GM19395 (cell line): ENCODE measurements at regions not wholly inside any gene's neighbourhood (a gene's known extent, or its start where the extent isn't known, plus 50 kb on each side); places are given as distances from the start of the nearest gene placed in this dataset.
"Not testable (repeated sequence)": the region's sequence is repeated elsewhere in the genome, so short reads cannot be mapped to it uniquely, and the experiment has no call there.

ENCODE experiments used
- ATAC-seq: cut with Tn5 transposase; IDR thresholded peaks from one replicate; pipeline ENCODE4 v1.9.1; 2021; ENCODE audit warnings: mild to moderate bottlenecking, moderate library complexity; ENCODE audit not compliant: unreplicated experiment

GRCh38 chr14:53858345-53858684, 98.3 kb downstream of the BMP4 start:
- ATAC-seq: no peak

GRCh38 chr14:53857625-53858344, 98.8 kb downstream of the BMP4 start:
- ATAC-seq: no peak

DNA sequence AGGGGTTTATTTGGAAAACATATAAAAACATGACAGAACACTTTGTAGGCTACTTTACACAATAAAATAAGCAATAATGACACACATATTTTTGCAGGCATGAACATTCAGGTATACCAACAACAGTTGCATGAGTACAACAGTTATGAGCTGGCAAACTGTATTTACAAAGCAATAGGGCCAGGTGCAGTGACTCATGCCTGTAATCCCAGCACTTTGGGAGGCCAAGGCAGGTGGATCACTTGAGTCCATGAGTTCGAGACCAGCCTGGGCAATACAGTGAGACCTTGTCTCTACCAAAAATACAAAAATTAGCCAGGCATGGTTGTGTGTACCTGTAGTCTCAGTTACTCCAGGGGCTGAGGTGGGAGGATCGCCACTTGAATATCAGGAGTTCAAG, 101.1 kb downstream of the BMP4 start:
- ATAC-seq: no peak

DNA sequence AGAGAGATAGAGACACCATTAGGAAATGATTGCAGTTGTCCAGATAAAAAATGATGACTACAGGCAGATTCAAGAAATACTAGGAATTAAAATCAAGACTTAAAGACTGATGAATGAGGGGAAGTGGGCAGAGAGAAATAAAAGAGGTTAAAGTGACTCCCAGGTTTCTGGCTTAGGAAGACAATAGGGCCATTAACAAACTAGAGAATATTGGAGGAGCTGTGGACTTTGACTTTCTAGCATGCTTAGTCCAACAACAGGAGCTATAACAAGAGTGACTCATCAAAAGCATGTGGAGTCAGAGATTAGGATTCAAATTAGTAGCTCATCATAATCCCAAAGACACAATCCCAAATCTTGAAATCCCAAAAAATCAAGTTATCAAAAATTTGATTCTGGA, 101.5 kb downstream of the BMP4 start:
- no peak for ATAC-seq

GRCh38 chr14:53851394-53852090, 105.1 kb downstream of the BMP4 start:
- no peak for ATAC-seq

DNA sequence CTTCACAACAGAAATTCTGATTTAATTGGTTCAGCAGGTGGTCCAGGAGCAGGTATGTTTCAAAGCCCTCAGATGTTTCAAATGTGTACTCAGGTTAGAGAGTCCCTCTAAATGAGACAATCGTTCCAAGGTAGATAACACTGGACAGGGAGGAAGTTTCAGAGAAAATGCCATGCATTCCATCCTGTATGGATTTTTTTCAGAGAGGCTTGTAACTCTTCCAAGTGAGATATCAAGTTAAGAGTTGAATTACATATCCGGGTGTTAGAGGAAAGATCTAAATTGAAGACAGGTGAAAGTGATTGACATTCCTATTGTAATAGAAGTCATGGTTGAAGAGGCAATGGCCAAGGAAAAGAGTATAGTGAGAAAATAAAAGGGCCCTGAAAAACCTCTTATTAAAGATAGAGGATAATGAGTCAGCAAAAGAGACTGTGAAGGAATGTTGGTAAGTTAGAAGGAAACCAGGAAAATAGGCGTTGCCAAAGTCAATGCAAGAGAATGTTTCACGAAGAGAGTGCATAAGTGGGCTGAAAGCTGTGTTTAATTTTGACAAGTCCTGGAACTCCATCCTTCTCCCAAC, 105.8 kb downstream of the BMP4 start:
- no peak for ATAC-seq

DNA sequence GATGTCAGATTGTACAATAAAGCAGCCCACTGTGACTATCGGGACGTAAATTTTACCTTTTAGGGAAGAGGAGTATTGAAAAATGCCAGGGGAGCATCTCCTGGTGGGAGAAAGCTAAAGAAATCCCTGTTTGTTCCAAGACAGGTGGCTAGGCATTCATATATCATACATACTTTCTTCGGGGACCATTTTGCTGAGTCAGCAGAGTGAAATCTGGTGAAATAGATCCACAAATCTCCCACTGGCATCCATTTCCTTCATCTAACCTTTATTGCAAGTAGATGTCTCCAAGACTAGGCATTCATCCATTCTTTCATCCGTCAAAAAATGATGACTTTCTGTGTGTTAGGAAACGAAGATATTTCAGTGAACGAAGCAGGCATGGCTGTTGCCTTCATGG, 107.1 kb downstream of the BMP4 start:
- ATAC-seq: no peak

- ATAC-seq: no peak
Observed at GRCh38 chr14:53848854-53849253, 107.8 kb downstream of the BMP4 start.

GRCh38 chr14:53847881-53848280, 108.7 kb downstream of the BMP4 start:
- no peak for ATAC-seq

GRCh38 chr14:53847057-53847456, 109.6 kb downstream of the BMP4 start:
- ATAC-seq: no peak

DNA sequence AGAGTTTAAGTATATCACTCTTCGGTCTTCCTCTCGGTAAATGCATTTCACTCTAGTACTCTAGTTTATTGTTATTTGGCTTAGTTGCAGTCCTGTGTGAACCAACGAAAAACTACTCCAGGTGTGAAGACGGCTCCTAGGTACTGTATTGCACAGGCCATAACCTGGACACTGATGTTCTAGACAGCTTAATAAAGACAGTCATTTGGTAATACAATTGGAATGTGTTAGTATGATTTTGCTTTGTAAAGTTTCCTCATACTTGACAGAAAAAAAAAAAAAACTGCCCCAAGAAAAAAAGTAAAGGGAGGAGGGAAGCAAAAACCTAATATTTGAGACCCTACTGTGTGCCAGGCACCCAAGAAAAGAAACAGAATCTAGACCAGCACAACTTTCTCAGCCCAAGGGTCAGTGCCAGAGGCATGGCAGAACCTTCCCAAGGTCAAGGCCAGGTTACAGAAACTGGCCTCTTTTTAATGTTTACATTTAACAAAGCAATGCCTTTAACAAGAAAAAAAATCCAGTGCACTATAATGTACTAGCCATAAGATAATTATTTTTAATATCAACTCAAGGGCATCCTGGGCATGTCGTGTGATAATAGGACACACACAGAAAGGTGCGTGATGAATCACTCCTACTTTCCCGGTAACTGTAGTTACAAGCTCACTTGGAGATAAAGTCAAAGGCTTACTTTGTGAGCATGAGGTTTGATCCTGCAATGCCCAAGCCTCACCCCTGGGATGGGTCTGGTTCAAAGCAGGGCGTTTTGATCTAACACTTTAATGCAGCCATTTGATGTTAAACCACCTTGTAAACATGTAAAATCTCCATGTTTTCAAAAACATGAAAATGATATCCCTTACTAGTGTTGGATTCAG, 110.6 kb downstream of the BMP4 start:
- ATAC-seq: no peak

DNA sequence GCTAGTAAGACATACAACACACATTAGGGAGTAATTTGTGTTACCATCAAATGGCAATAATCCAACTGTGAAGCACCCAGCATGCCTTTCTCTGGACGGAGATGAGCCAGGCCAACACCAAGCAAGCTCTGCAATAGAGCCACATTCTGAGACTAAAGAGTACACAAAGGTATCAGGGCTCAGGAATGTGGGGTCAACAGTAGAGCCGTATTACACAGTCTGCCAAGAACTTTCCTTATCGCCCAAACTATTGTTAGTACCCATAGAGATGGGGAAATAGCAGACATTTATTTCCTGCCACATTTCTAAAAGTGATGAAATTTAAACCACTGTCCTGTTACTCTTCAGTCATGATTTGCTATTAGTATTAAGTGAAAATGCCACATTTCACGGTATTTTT, 113.7 kb downstream of the BMP4 start:
- no peak for ATAC-seq

- ATAC-seq: no peak
Observed at GRCh38 chr14:53841109-53842099, 115.2 kb downstream of the BMP4 start.

DNA sequence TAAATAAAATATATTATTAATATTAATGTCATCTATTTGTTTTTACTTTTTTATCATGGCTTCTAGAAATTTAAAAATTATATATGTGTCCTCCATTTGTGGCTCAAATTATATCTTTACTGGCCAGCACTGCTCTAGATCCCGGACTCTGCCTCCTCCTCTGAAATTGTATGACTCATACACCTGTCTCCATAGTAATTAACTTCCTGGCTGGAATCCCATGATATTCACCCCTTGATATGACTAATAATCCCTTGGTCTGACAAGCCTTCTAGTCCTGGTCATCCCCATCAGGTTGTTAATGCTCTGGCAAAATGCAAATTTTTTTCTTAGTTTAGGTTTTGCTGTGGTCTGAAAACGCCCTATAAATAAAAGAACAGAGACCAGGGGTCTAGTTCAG, 116.2 kb downstream of the BMP4 start:
- no peak for ATAC-seq

- ATAC-seq: no peak
Observed at GRCh38 chr14:53838374-53838773, 118.3 kb downstream of the BMP4 start.

- ATAC-seq: not testable (repeated sequence)
Observed at GRCh38 chr14:53837656-53838055, 119.0 kb downstream of the BMP4 start.

DNA sequence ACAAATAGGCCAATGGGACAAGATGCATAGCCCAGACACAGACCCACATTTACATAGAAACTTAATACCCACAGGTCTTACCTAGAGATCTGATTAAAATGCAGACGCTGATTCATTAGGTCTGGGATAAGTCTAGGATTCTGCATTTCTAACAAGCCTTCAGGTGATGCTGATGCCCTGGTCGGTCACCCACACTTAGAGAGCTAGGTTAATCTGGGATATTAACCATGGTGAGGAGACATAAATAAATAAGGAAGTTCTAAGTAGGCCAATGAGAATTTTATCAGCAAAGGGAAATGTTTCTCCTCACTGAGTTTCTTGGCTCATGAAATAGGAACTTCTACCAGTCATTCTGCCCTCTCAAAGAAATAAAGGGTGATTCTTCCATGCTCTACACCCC, 120.1 kb downstream of the BMP4 start:
- no peak for ATAC-seq

DNA sequence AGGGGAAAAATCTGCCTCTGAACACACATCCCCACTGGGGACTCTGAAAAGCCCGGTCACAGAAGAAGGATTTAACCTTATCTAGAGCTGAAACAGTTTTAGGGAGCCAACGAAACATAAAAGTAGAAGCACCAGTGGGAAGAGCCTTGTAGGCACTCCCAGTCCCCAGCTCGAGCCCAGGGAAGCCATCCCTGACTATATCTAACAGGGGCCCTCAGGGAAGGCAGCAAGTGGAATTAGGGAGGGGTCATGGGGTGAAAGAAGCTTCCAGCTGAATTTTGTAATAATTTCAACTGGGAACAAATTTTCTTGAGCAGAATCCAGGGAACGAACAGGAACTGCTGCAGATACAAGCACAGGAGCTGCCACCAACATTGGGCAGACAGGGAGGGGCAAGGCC, 127.8 kb downstream of the BMP4 start:
- no peak for ATAC-seq

DNA sequence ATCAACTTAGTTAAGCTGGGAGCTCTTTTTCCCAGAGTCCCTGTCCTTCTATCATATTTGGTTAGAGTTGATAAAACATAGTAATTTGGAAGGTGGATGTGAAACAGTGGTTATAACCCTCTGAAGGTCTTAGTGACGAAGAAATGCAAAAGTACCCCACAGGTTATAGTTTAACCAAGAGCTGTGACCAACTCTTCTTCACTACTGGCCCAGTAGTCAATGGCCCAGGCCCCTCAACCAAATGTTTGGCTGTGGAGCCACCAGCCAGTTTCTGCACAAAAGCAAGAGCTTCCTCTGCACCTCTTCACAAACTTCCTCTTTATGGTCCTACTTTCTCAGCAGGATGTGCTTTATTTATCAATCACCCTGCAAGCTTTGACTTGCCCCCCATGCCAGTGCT, 132.6 kb downstream of the BMP4 start:
- ATAC-seq: peak; percentile 66

GRCh38 chr14:53814392-53814791, 142.2 kb downstream of the BMP4 start:
- no peak for ATAC-seq
